ENCODE measurements at regions not wholly inside any gene's neighbourhood (a gene's known extent, or its start where the extent isn't known, plus 50 kb on each side); places are given as distances from the start of the nearest gene placed in this dataset.
"Not testable (repeated sequence)": the region's sequence is repeated elsewhere in the genome, so short reads cannot be mapped to it uniquely, and the experiment has no call there.

GRCh38 chr14:43786066-43786762 is 720.9 kb downstream of the FSCB start:
- TF ChIP-seq POU6F1 (CRISPR knock-in tag; IDR thresholded peaks at IDR 0.05; ENCODE audit: borderline replicate concordance, low read depth) (no peak), SNAI2 (CRISPR knock-in tag; IDR thresholded peaks at IDR 0.05) (no peak), ZNF70 (CRISPR knock-in tag; IDR thresholded peaks at IDR 0.05) (no peak), RARB (CRISPR knock-in tag; IDR thresholded peaks at IDR 0.05) (no peak), ZNF8 (CRISPR knock-in tag; IDR thresholded peaks at IDR 0.05) (no peak), ZNF565 (CRISPR knock-in tag; conservative IDR thresholded peaks at IDR 0.05; ENCODE audit: low read depth) (no peak), ZFP3 (CRISPR knock-in tag; IDR thresholded peaks at IDR 0.05) (no peak), ARNTL (CRISPR knock-in tag; IDR thresholded peaks at IDR 0.05; ENCODE audit: borderline replicate concordance, low read depth) (no peak), GLIS3 (CRISPR knock-in tag; IDR thresholded peaks at IDR 0.05) (no peak), TCF4 (CRISPR knock-in tag; IDR thresholded peaks at IDR 0.05; ENCODE audit: borderline replicate concordance) (no peak), CSRNP3 (CRISPR knock-in tag; IDR thresholded peaks at IDR 0.05) (no peak), BACH2 (CRISPR knock-in tag; IDR thresholded peaks at IDR 0.05; ENCODE audit: borderline replicate concordance) (no peak)
- TF ChIP-seq, protein P1, sequence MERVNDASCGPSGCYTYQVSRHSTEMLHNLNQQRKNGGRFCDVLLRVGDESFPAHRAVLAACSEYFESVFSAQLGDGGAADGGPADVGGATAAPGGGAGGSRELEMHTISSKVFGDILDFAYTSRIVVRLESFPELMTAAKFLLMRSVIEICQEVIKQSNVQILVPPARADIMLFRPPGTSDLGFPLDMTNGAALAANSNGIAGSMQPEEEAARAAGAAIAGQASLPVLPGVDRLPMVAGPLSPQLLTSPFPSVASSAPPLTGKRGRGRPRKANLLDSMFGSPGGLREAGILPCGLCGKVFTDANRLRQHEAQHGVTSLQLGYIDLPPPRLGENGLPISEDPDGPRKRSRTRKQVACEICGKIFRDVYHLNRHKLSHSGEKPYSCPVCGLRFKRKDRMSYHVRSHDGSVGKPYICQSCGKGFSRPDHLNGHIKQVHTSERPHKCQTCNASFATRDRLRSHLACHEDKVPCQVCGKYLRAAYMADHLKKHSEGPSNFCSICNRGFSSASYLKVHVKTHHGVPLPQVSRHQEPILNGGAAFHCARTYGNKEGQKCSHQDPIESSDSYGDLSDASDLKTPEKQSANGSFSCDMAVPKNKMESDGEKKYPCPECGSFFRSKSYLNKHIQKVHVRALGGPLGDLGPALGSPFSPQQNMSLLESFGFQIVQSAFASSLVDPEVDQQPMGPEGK (CRISPR knock-in tag; IDR thresholded peaks at IDR 0.05; ENCODE audit: borderline replicate concordance) = no peak
- no peak for ATAC-seq

GRCh38 chr14:43784432-43784831 is 722.7 kb downstream of the FSCB start:
- ATAC-seq = not testable (repeated sequence)

DNA sequence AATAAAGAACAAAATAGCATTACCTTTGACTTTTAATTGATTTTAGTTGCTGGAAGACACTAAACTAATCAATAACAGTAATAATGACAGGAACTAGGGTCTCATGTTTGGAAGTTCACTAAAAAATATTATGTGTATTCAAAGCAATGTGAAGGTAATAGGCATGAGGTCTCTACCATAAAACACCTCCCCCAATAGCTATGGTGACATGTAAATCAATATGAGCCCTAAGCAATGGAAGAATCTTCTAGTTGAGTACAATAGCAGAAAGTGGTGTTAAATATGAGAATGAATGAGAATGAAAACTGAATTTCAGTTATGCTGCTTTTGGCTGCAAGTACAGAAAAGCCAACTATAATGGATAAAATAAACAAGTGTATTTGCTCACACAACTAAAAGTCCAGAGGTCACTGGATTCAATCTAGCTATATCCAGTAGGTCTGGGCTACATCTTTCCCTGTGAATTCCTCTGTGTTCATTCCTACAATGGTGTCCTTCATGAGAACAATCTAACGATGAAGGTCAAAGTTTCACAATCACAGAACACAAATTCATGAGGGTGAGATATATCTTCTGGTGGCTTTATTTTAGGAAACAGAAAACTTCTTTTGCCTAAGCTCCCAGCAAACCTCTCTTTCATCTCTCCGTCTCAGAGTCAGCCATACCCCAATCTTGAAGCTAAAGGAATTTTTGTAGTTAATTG is 728.0 kb downstream of the FSCB start:
- no peak for ATAC-seq
- TF ChIP-seq ESRRG (CRISPR knock-in tag; IDR thresholded peaks at IDR 0.05) (no peak), SNAI2 (CRISPR knock-in tag; IDR thresholded peaks at IDR 0.05) (no peak), BACH2 (CRISPR knock-in tag; IDR thresholded peaks at IDR 0.05; ENCODE audit: borderline replicate concordance) (no peak), ZC3H10 (CRISPR knock-in tag; IDR thresholded peaks at IDR 0.05) (no peak), ARNTL (CRISPR knock-in tag; IDR thresholded peaks at IDR 0.05; ENCODE audit: borderline replicate concordance, low read depth) (no peak), PPARA (CRISPR knock-in tag; IDR thresholded peaks at IDR 0.05; ENCODE audit: borderline replicate concordance) (no peak), CSDC2 (CRISPR knock-in tag; IDR thresholded peaks at IDR 0.05) (no peak), ISL1 (CRISPR knock-in tag; IDR thresholded peaks at IDR 0.05) (no peak)

- TF ChIP-seq RARB (CRISPR knock-in tag; IDR thresholded peaks at IDR 0.05) = no peak
- TF ChIP-seq ZNF565 (CRISPR knock-in tag; conservative IDR thresholded peaks at IDR 0.05; ENCODE audit: low read depth) = no peak
- TF ChIP-seq, protein P2, sequence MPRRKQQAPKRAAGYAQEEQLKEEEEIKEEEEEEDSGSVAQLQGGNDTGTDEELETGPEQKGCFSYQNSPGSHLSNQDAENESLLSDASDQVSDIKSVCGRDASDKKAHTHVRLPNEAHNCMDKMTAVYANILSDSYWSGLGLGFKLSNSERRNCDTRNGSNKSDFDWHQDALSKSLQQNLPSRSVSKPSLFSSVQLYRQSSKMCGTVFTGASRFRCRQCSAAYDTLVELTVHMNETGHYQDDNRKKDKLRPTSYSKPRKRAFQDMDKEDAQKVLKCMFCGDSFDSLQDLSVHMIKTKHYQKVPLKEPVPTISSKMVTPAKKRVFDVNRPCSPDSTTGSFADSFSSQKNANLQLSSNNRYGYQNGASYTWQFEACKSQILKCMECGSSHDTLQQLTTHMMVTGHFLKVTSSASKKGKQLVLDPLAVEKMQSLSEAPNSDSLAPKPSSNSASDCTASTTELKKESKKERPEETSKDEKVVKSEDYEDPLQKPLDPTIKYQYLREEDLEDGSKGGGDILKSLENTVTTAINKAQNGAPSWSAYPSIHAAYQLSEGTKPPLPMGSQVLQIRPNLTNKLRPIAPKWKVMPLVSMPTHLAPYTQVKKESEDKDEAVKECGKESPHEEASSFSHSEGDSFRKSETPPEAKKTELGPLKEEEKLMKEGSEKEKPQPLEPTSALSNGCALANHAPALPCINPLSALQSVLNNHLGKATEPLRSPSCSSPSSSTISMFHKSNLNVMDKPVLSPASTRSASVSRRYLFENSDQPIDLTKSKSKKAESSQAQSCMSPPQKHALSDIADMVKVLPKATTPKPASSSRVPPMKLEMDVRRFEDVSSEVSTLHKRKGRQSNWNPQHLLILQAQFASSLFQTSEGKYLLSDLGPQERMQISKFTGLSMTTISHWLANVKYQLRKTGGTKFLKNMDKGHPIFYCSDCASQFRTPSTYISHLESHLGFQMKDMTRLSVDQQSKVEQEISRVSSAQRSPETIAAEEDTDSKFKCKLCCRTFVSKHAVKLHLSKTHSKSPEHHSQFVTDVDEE (CRISPR knock-in tag; IDR thresholded peaks at IDR 0.05) = no peak
- no peak for TF ChIP-seq ZC3H10 (CRISPR knock-in tag; IDR thresholded peaks at IDR 0.05)
- TF ChIP-seq OSR1 (CRISPR knock-in tag; IDR thresholded peaks at IDR 0.05) = no peak
- TF ChIP-seq ZFP3 (CRISPR knock-in tag; IDR thresholded peaks at IDR 0.05) = no peak
- TF ChIP-seq ARNTL (CRISPR knock-in tag; IDR thresholded peaks at IDR 0.05; ENCODE audit: borderline replicate concordance, low read depth) = no peak
- no peak for TF ChIP-seq CSDC2 (CRISPR knock-in tag; IDR thresholded peaks at IDR 0.05)
- TF ChIP-seq ESRRG (CRISPR knock-in tag; IDR thresholded peaks at IDR 0.05) = no peak
- TF ChIP-seq CSRNP3 (CRISPR knock-in tag; IDR thresholded peaks at IDR 0.05) = no peak
- TF ChIP-seq ZNF70 (CRISPR knock-in tag; IDR thresholded peaks at IDR 0.05) = no peak
- no peak for TF ChIP-seq TCF4 (CRISPR knock-in tag; IDR thresholded peaks at IDR 0.05; ENCODE audit: borderline replicate concordance)
- no peak for TF ChIP-seq TOX (CRISPR knock-in tag; IDR thresholded peaks at IDR 0.05; ENCODE audit: borderline replicate concordance)
- no peak for ATAC-seq
These were observed 728.5 kb downstream of the FSCB start for GRCh38 chr14:43778570-43778936.
